Progenitor cell of endocrine pancreas (in vitro differentiated cells): ENCODE measurements at regions not wholly inside any gene's neighbourhood (a gene's known extent, or its start where the extent isn't known, plus 50 kb on each side); places are given as distances from the start of the nearest gene placed in this dataset.

Experiments used
- DNase-seq: peaks from one replicate; pipeline ENCODE4 v3.0.0; 2021; ENCODE audit warnings: low spot score; ENCODE audit not compliant: unreplicated experiment
- H3K27ac Mint-ChIP-seq: 2 replicates; pipeline ENCODE4 v1.8.0; 2021; ENCODE audit warnings: mild to moderate bottlenecking, moderate library complexity, mixed read lengths
- H3K27me3 Mint-ChIP-seq: 2 replicates; pipeline ENCODE4 v1.8.0; 2021; ENCODE audit warnings: mixed read lengths
- H3K36me3 Mint-ChIP-seq: 2 replicates; pipeline ENCODE4 v1.8.0; 2022; ENCODE audit warnings: mixed read lengths; ENCODE audit not compliant: insufficient read depth
- H3K4me1 Mint-ChIP-seq: 2 replicates; pipeline ENCODE4 v1.8.0; 2021; ENCODE audit warnings: low read depth, mixed read lengths
- H3K4me3 Mint-ChIP-seq: 2 replicates; pipeline ENCODE4 v1.8.0; 2021; ENCODE audit warnings: low read depth, mild to moderate bottlenecking, moderate library complexity, mixed read lengths
- H3K9me3 Mint-ChIP-seq: 2 replicates; pipeline ENCODE4 v1.8.0; 2021; ENCODE audit warnings: low read depth, mixed read lengths
- CTCF ChIP-seq: fragments of 200-600 bp; sonication (generic); IDR thresholded peaks from one replicate; pipeline ENCODE4 v1.5.0; 2021; ENCODE audit warnings: antibody characterized with exemption, mild to moderate bottlenecking; ENCODE audit not compliant: unreplicated experiment

- Mint-ChIP-seq H3K4me3 (no peak overlapping the region), H3K4me1 (peaks cover 14% of the 10 kb centered on the region), H3K36me3 (no peaks in the 10 kb centered on the region), H3K27me3 (peaks cover 10% of the 10 kb centered on the region), H3K9me3 (no peaks in the 10 kb centered on the region), H3K27ac (no peak overlapping the region)
- TF ChIP-seq CTCF, result no peak
- no peak for DNase-seq
Observed at GRCh38 chr3:107428051-107428858, 51.0 kb downstream of the CCDC54 start.

- Mint-ChIP-seq H3K4me3 (peak overlapping the region; percentile 74), H3K4me1 (peaks cover 17% of the 10 kb centered on the region), H3K27me3 (peaks cover 16% of the 10 kb centered on the region), H3K27ac (peak overlapping the region; percentile 78), H3K9me3 (no peaks in the 10 kb centered on the region), H3K36me3 (no peaks in the 10 kb centered on the region)
- peak; percentile 65 for DNase-seq
- peak; percentile 89 for TF ChIP-seq CTCF
Observed at GRCh38 chr3:107429320-107430181, 52.3 kb downstream of the CCDC54 start.

- no peaks in the 10 kb centered on the region for H3K36me3 Mint-ChIP-seq
- H3K9me3 Mint-ChIP-seq, result no peaks in the 10 kb centered on the region
- peak overlapping the region; percentile 78 for H3K27ac Mint-ChIP-seq
- peak overlapping the region; percentile 74 for H3K4me3 Mint-ChIP-seq
- no peak for TF ChIP-seq CTCF
- H3K4me1 Mint-ChIP-seq, result peaks cover 17% of the 10 kb centered on the region
- peaks cover 16% of the 10 kb centered on the region for H3K27me3 Mint-ChIP-seq
- DNase-seq, result no peak
Observed at GRCh38 chr3:107430214-107430995, 53.2 kb downstream of the CCDC54 start.

- H3K36me3 Mint-ChIP-seq, result no peaks in the 10 kb centered on the region
- no peaks in the 10 kb centered on the region for H3K9me3 Mint-ChIP-seq
- no peak for TF ChIP-seq CTCF
- peak overlapping the region; percentile 74 for H3K4me3 Mint-ChIP-seq
- peak overlapping the region; percentile 74 for H3K27ac Mint-ChIP-seq
- H3K27me3 Mint-ChIP-seq, result peaks cover 16% of the 10 kb centered on the region
- DNase-seq, result no peak
- peaks cover 17% of the 10 kb centered on the region for H3K4me1 Mint-ChIP-seq
Observed at GRCh38 chr3:107430996-107431245, 53.7 kb downstream of the CCDC54 start.
